T-cell (primary cell): ENCODE measurements at regions not wholly inside any gene's neighbourhood (a gene's known extent, or its start where the extent isn't known, plus 50 kb on each side); places are given as distances from the start of the nearest gene placed in this dataset.

Experiments used
- ATAC-seq, 4 experiments: fragments of 200-7000 bp in 3 of 4; fragments of 150-1000 bp in 1 of 4; cut with Tn5 transposase; replicated peaks in 1 of 4; 1 replicate in 3 of 4; 2 replicates in 1 of 4; pipeline ENCODE4 v1.10.0; 2021; ENCODE audit warnings: moderate library complexity in 3 of 4, mild to moderate bottlenecking in 2 of 4, moderate number of reproducible peaks in 1 of 4
- CTCF ChIA-PET, 2 donors: fragments of 300-600 bp; sonication (Branson Sonifier 250); formaldehyde crosslinking; loops; one replicate each; lab custom pipeline; 2022; ENCODE audit warnings: antibody characterized with exemption in 2 of 2; lab: Charles Lee
- POLR2A ChIA-PET, 2 donors: fragments of 300-600 bp; sonication (Branson Sonifier 250); formaldehyde crosslinking; loops; one replicate each; lab custom pipeline; 2022; ENCODE audit warnings: antibody characterized with exemption in 2 of 2; lab: Charles Lee
- DNase-seq, 35 experiments: peaks; one replicate each; pipeline versions ENCODE4 v3.0.0 to v3.0.0-alpha.2; 2013 to 2023
- H3K27ac ChIP-seq: one replicate; pipeline ENCODE4 v1.5.1; 2013; ENCODE audit warnings: low read length
- H3K27me3 ChIP-seq, 2 experiments: replicated peaks in 1 of 2; 1 replicate in 1 of 2; 2 replicates in 1 of 2; pipeline versions ENCODE4 v1.6.1 to v1.7.0; 2013; ENCODE audit warnings: low read length in 1 of 2, mixed read lengths in 1 of 2; ENCODE audit not compliant: control insufficient read depth in 2 of 2, insufficient read depth in 2 of 2; ENCODE audit errors: extremely low read depth in 1 of 2
- H3K36me3 ChIP-seq, 2 donors: 1 replicate in 1 of 2; 2 replicates in 1 of 2; pipeline versions ENCODE4 v1.6.1 to v1.7.0; 2013; ENCODE audit warnings: low read length in 1 of 2; ENCODE audit not compliant: control insufficient read depth in 2 of 2, insufficient read depth in 1 of 2; ENCODE audit errors: extremely low read depth in 1 of 2
- H3K4me1 ChIP-seq, 2 experiments: 1 replicate in 1 of 2; 2 replicates in 1 of 2; pipeline versions ENCODE4 v1.6.1 to v1.7.0; 2013; ENCODE audit warnings: low read length in 2 of 2, mixed read lengths in 1 of 2; ENCODE audit not compliant: insufficient read depth in 2 of 2, control insufficient read depth in 1 of 2; ENCODE audit errors: extremely low read depth in 1 of 2
- H3K4me3 ChIP-seq, 2 donors: 1 replicate in 1 of 2; 2 replicates in 1 of 2; pipeline versions ENCODE4 v1.5.1 to v1.7.0; 2013; ENCODE audit warnings: mild to moderate bottlenecking in 2 of 2, low read length in 1 of 2, moderate library complexity in 1 of 2; ENCODE audit not compliant: control insufficient read depth in 1 of 2; ENCODE audit errors: extremely low read depth in 1 of 2
- H3K9me3 ChIP-seq: 2 replicates; pipeline ENCODE4 v1.7.0; 2013
- H3K27ac Mint-ChIP-seq, 2 donors: one replicate each; pipeline ENCODE4 v1.8.0; 2020 to 2021; ENCODE audit warnings: mild to moderate bottlenecking in 2 of 2, mixed read lengths in 2 of 2
- H3K27me3 Mint-ChIP-seq, 2 donors: one replicate each; pipeline ENCODE4 v1.8.0; 2021 to 2022; ENCODE audit warnings: mixed read lengths in 2 of 2
- H3K36me3 Mint-ChIP-seq: one replicate; pipeline ENCODE4 v1.8.0; 2021; ENCODE audit warnings: mixed read lengths
- H3K4me1 Mint-ChIP-seq, 3 donors: one replicate each; pipeline ENCODE4 v1.8.0; 2020 to 2022; ENCODE audit warnings: mixed read lengths in 3 of 3, mild to moderate bottlenecking in 1 of 3
- H3K4me3 Mint-ChIP-seq, 3 donors: one replicate each; pipeline ENCODE4 v1.8.0; 2020 to 2022; ENCODE audit warnings: mild to moderate bottlenecking in 3 of 3, mixed read lengths in 3 of 3, moderate library complexity in 3 of 3
- H3K9me3 Mint-ChIP-seq, 3 donors: one replicate each; pipeline ENCODE4 v1.8.0; 2020 to 2022; ENCODE audit warnings: mixed read lengths in 3 of 3
- WGBS: methylation state at CpG from one replicate; pipeline ENCODE4 v1.1.5; 2013; ENCODE audit warnings: missing lambda C conversion rate; ENCODE audit not compliant: insufficient coverage; 5-methylcytosine and 5-hydroxymethylcytosine counted together

DNA sequence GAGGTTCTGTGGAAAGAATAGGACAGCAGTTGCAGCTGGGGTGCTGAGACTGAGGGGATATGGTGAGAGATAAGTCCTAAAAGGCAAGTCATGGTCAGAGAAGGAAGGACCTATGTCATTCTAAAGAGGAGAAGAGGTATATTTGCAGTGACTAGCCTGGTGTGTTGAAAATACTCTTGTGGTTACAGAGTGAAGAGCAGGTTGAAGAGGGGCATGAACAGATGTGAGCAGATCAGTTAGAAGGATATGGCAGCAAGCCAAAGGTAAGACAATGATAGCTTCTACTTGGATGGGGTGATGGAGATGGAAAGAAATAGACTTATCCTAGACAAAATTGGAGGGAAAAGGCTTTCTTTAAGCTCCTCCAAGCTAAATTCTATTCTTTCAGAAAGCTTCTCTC is 469.8 kb upstream of the CPEB2 start:
- H3K27me3 ChIP-seq: no peaks in the 10 kb centered on the region
- H3K4me1 ChIP-seq: no peaks in the 10 kb centered on the region
- Mint-ChIP-seq H3K27me3 (peaks cover 0 to 3% of the 10 kb centered on the region in 2 donors), H3K36me3 (no peaks in the 10 kb centered on the region), H3K9me3 (no peaks in the 10 kb centered on the region), H3K4me3 (no peak overlapping the region), H3K27ac (no peak overlapping the region), H3K4me1 (no peaks in the 10 kb centered on the region)
- no peak overlapping the region for H3K4me3 ChIP-seq
- no peaks in the 10 kb centered on the region for H3K9me3 ChIP-seq
- ChIA-PET CTCF (no interaction called here), POLR2A (no interaction called here)
- H3K27ac ChIP-seq: no peak overlapping the region
- H3K36me3 ChIP-seq: no peaks in the 10 kb centered on the region
- ATAC-seq (no peak), DNase-seq (no peak)

GRCh38 chr4:14539246-14539645 is 463.0 kb upstream of the CPEB2 start:
- ATAC-seq: no peak

GRCh38 chr4:14545163-14545562 is 457.1 kb upstream of the CPEB2 start:
- no peaks in the 10 kb centered on the region for H3K36me3 Mint-ChIP-seq
- CTCF ChIA-PET: no interaction called here
- H3K4me1 Mint-ChIP-seq: no peaks in the 10 kb centered on the region

More at GRCh38 chr4:14539246-14539645, 463.0 kb upstream of the CPEB2 start:
- H3K4me3 ChIP-seq: no peak overlapping the region
- CTCF ChIA-PET: no interaction called here
- Mint-ChIP-seq H3K27me3 (peaks cover 0 to 4% of the 10 kb centered on the region in 2 donors), H3K27ac (no peak overlapping the region), H3K9me3 (peaks cover 0 to 9% (median 6%) of the 10 kb centered on the region in 3 donors), H3K4me3 (no peak overlapping the region), H3K4me1 (no peaks in the 10 kb centered on the region), H3K36me3 (no peaks in the 10 kb centered on the region)
- H3K27ac ChIP-seq: no peak overlapping the region
- H3K9me3 ChIP-seq: no peaks in the 10 kb centered on the region
- WGBS: 83% methylated on average over 2 of the region's 2 CpGs
- H3K36me3 ChIP-seq: no peaks in the 10 kb centered on the region
- POLR2A ChIA-PET: no interaction called here
- H3K4me1 ChIP-seq: no peaks in the 10 kb centered on the region
- no peak for DNase-seq
- no peaks in the 10 kb centered on the region for H3K27me3 ChIP-seq

DNA sequence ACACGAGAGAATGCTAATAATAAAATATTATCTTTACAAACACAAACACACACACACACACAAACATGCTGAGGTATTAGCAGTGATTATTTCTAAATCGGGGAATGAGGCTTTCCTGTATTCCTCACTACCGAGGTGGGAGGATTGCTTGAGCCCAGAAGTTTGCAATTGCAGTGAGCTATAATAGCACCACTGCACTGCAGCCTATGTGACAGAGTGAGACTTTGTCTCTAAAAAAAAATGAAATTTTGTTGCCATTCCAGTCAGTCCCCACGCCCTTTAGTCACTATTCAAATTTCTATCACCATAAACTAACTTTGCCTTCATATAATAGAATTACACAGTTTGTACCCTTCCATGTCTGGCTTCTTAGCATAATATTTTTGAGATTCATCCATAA is 456.5 kb upstream of the CPEB2 start:
- Mint-ChIP-seq H3K27ac (no peak overlapping the region), H3K4me3 (no peak overlapping the region), H3K9me3 (peaks cover 0 to 10% (median 9%) of the 10 kb centered on the region in 3 donors), H3K4me1 (no peaks in the 10 kb centered on the region), H3K36me3 (no peaks in the 10 kb centered on the region), H3K27me3 (no peaks in the 10 kb centered on the region)
- no CpG with 5 or more reads among the region's 4 CpGs for WGBS
- no peaks in the 10 kb centered on the region for H3K9me3 ChIP-seq
- H3K27me3 ChIP-seq: no peaks in the 10 kb centered on the region
- H3K36me3 ChIP-seq: no peaks in the 10 kb centered on the region
- H3K4me3 ChIP-seq: no peak overlapping the region
- no peak for DNase-seq
- CTCF ChIA-PET: no interaction called here
- H3K27ac ChIP-seq: no peak overlapping the region
- POLR2A ChIA-PET: no interaction called here
- no peaks in the 10 kb centered on the region for H3K4me1 ChIP-seq
- ATAC-seq: no peak

More at GRCh38 chr4:14545163-14545562, 457.1 kb upstream of the CPEB2 start:
- Mint-ChIP-seq H3K27ac (no peak overlapping the region), H3K4me3 (no peak overlapping the region), H3K9me3 (peaks cover 0 to 10% (median 9%) of the 10 kb centered on the region in 3 donors), H3K27me3 (no peaks in the 10 kb centered on the region)
- ATAC-seq (no peak), DNase-seq (no peak)
- WGBS: no CpG with 5 or more reads among the region's 5 CpGs
- POLR2A ChIA-PET: no interaction called here
- H3K9me3 ChIP-seq: no peaks in the 10 kb centered on the region
- H3K4me1 ChIP-seq: no peaks in the 10 kb centered on the region
- no peak overlapping the region for H3K27ac ChIP-seq
- H3K27me3 ChIP-seq: no peaks in the 10 kb centered on the region
- no peak overlapping the region for H3K4me3 ChIP-seq
- H3K36me3 ChIP-seq: no peaks in the 10 kb centered on the region

DNA sequence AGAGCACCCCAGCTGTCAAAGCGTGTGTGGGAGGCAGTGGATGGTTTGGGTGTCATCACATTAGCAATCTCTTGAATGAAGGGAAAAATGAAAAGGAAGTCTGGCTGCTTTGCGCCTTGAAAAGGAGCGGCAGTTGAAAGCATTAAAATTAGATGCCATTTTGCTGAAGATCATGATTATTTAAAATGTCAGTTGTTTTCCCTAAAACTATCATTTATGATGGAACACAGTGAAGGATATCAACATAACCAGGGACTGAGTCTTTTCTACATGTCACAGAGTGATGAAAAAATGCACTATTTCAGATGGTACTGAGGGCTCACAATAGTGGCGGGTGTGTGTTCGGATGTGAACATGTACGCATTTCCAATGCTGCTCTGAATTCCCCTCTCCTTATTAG is 450.2 kb upstream of the CPEB2 start:
- Mint-ChIP-seq H3K27me3 (peaks cover 0 to 3% of the 10 kb centered on the region in 2 donors), H3K36me3 (no peaks in the 10 kb centered on the region), H3K9me3 (peaks cover 0 to 7% (median 4%) of the 10 kb centered on the region in 3 donors), H3K4me1 (no peaks in the 10 kb centered on the region), H3K4me3 (no peak overlapping the region), H3K27ac (no peak overlapping the region)
- Histone ChIP-seq H3K9me3 (no peaks in the 10 kb centered on the region), H3K4me1 (no peaks in the 10 kb centered on the region), H3K36me3 (no peaks in the 10 kb centered on the region), H3K27me3 (no peaks in the 10 kb centered on the region), H3K27ac (no peak overlapping the region), H3K4me3 (no peak overlapping the region)
- ChIA-PET POLR2A (no interaction called here), CTCF (no interaction called here)
- no peak for DNase-seq
- no CpG with 5 or more reads among the region's 6 CpGs for WGBS
- no peak for ATAC-seq

- Histone ChIP-seq H3K27ac (no peak overlapping the region), H3K4me3 (no peak overlapping the region), H3K4me1 (no peaks in the 10 kb centered on the region), H3K27me3 (no peaks in the 10 kb centered on the region), H3K36me3 (no peaks in the 10 kb centered on the region), H3K9me3 (no peaks in the 10 kb centered on the region)
- no peaks in the 10 kb centered on the region for H3K4me1 Mint-ChIP-seq
- no peak overlapping the region for H3K27ac Mint-ChIP-seq
- no peak overlapping the region for H3K4me3 Mint-ChIP-seq
- ATAC-seq: no peak
- H3K27me3 Mint-ChIP-seq: peaks cover 0 to 3% of the 10 kb centered on the region in 2 donors
- no peaks in the 10 kb centered on the region for H3K36me3 Mint-ChIP-seq
- ChIA-PET POLR2A (no interaction called here), CTCF (no interaction called here)
- H3K9me3 Mint-ChIP-seq: peaks cover 0 to 4% (median 0%) of the 10 kb centered on the region in 3 donors
- WGBS: no CpG with 5 or more reads among the region's 2 CpGs
- no peak for DNase-seq
Observed at GRCh38 chr4:14559646-14560045, 442.6 kb upstream of the CPEB2 start.

- H3K27ac ChIP-seq: no peak overlapping the region
- Mint-ChIP-seq H3K4me3 (no peak overlapping the region), H3K36me3 (no peaks in the 10 kb centered on the region), H3K4me1 (no peaks in the 10 kb centered on the region), H3K27me3 (peaks cover 0 to 3% of the 10 kb centered on the region in 2 donors), H3K27ac (no peak overlapping the region), H3K9me3 (peaks cover 0 to 7% (median 0%) of the 10 kb centered on the region in 3 donors)
- H3K36me3 ChIP-seq: no peaks in the 10 kb centered on the region
- no peaks in the 10 kb centered on the region for H3K27me3 ChIP-seq
- H3K9me3 ChIP-seq: no peaks in the 10 kb centered on the region
- no CpG with 5 or more reads among the region's 1 CpG for WGBS
- ChIA-PET POLR2A (no interaction called here), CTCF (no interaction called here)
- no peak overlapping the region for H3K4me3 ChIP-seq
- DNase-seq (no peak), ATAC-seq (no peak)
- H3K4me1 ChIP-seq: no peaks in the 10 kb centered on the region
Observed at GRCh38 chr4:14560577-14560976, 441.7 kb upstream of the CPEB2 start.
